GM23338 (cell line): ENCODE measurements at regions not wholly inside any gene's neighbourhood (a gene's known extent, or its start where the extent isn't known, plus 50 kb on each side); places are given as distances from the start of the nearest gene placed in this dataset.

Experiments used
- ATAC-seq: fragments of 200-7000 bp; cut with Tn5 transposase; 3 replicates; pipeline ENCODE4 v1.9.1; 2020
- DNase-seq: peaks from one replicate; pipeline ENCODE4 v3.0.0-alpha.2; 2015; ENCODE audit warnings: low spot score
- H2AFZ ChIP-seq: fragments of 200-600 bp; sonication (generic); 2 replicates; pipeline ENCODE4 v1.8.0; 2016; ENCODE audit warnings: antibody characterized with exemption, mild to moderate bottlenecking, moderate library complexity
- H3F3A ChIP-seq: fragments of 200-600 bp; sonication (generic); replicated peaks from 2 replicates; pipeline ENCODE4 v1.8.0; 2017; ENCODE audit warnings: antibody characterized with exemption, mixed run types, low read depth
- H3K27ac ChIP-seq: fragments of 200-600 bp; sonication (generic); 2 replicates; pipeline ENCODE4 v1.6.1; 2016; ENCODE audit warnings: low read depth
- H3K27me3 ChIP-seq: fragments of 200-600 bp; sonication (generic); 2 replicates; pipeline ENCODE4 v1.8.0; 2016; ENCODE audit warnings: mild to moderate bottlenecking, mixed run types, moderate library complexity; ENCODE audit not compliant: insufficient read depth
- H3K36me3 ChIP-seq: fragments of 200-600 bp; sonication (generic); 2 replicates; pipeline ENCODE4 v1.8.0; 2016; ENCODE audit warnings: mild to moderate bottlenecking; ENCODE audit not compliant: insufficient read depth
- H3K4me1 ChIP-seq: fragments of 200-600 bp; sonication (generic); 2 replicates; pipeline ENCODE4 v1.8.0; 2016; ENCODE audit warnings: mild to moderate bottlenecking, moderate library complexity; ENCODE audit not compliant: insufficient read depth
- H3K4me2 ChIP-seq: fragments of 200-600 bp; sonication (generic); 2 replicates; pipeline ENCODE4 v1.7.1; 2017; ENCODE audit warnings: mixed run types
- H3K4me3 ChIP-seq: fragments of 200-600 bp; sonication (generic); 2 replicates; pipeline ENCODE4 v1.6.1; 2016; ENCODE audit warnings: mixed run types
- H3K79me2 ChIP-seq: fragments of 200-600 bp; sonication (generic); replicated peaks from 2 replicates; pipeline ENCODE4 v1.8.0; 2017; ENCODE audit warnings: mild to moderate bottlenecking; ENCODE audit not compliant: insufficient read depth
- H3K9me2 ChIP-seq: fragments of 200-600 bp; sonication (generic); 2 replicates; pipeline ENCODE4 v1.8.0; 2017; ENCODE audit not compliant: insufficient read depth
- H4K20me1 ChIP-seq: fragments of 200-600 bp; sonication (generic); replicated peaks from 2 replicates; pipeline ENCODE4 v1.8.0; 2017; ENCODE audit warnings: mild to moderate bottlenecking; ENCODE audit not compliant: insufficient read depth
- H3K27ac Mint-ChIP-seq: 2 replicates; pipeline ENCODE4 v1.8.0; 2020; ENCODE audit warnings: inconsistent platforms, mild to moderate bottlenecking, moderate library complexity, mixed read lengths
- H3K27me3 Mint-ChIP-seq: 3 replicates; pipeline ENCODE4 v1.8.0; 2022; ENCODE audit warnings: low read depth, mild to moderate bottlenecking, moderate library complexity, mixed read lengths, inconsistent platforms; ENCODE audit not compliant: insufficient read depth, poor library complexity
- H3K36me3 Mint-ChIP-seq: 3 replicates; pipeline ENCODE4 v1.8.0; 2021; ENCODE audit warnings: low read depth, mild to moderate bottlenecking, inconsistent platforms, moderate library complexity, mixed read lengths
- H3K4me1 Mint-ChIP-seq: 3 replicates; pipeline ENCODE4 v1.8.0; 2020; ENCODE audit warnings: mild to moderate bottlenecking, inconsistent platforms, mixed read lengths
- H3K4me3 Mint-ChIP-seq: 3 replicates; pipeline ENCODE4 v1.8.0; 2021; ENCODE audit warnings: moderate library complexity, mild to moderate bottlenecking, inconsistent platforms, mixed read lengths
- H3K9me3 Mint-ChIP-seq: 3 replicates; pipeline ENCODE4 v1.8.0; 2020; ENCODE audit warnings: moderate library complexity, mild to moderate bottlenecking, inconsistent platforms, mixed read lengths
- CREB1 ChIP-seq: fragments of 250-450 bp; sonication (Bioruptor Pico); IDR thresholded peaks from 2 replicates; pipeline ENCODE4 v1.5.0; 2020; ENCODE audit warnings: low read depth, mild to moderate bottlenecking, moderate library complexity
- EZH2 ChIP-seq: fragments of 200-600 bp; sonication (generic); IDR thresholded peaks from one replicate; pipeline ENCODE4 v1.8.0; 2017; ENCODE audit warnings: antibody characterized with exemption, mild to moderate bottlenecking, low read depth; ENCODE audit not compliant: unreplicated experiment
- JUNB ChIP-seq: IDR thresholded peaks from one replicate; pipeline ENCODE4 v1.6.1; 2016; ENCODE audit warnings: antibody characterized with exemption; ENCODE audit not compliant: unreplicated experiment
- NANOG ChIP-seq: IDR thresholded peaks from 2 replicates; pipeline ENCODE4 v1.6.1; 2016; ENCODE audit warnings: antibody characterized with exemption, borderline replicate concordance
- POLR2AphosphoS5 ChIP-seq: IDR thresholded peaks from 2 replicates; pipeline ENCODE4 v1.6.1; 2016; ENCODE audit warnings: antibody characterized with exemption, low read depth
- STAT1 ChIP-seq: IDR thresholded peaks from one replicate; pipeline ENCODE4 v1.6.1; 2016; ENCODE audit warnings: antibody characterized with exemption; ENCODE audit not compliant: unreplicated experiment
- ZNF114 ChIP-seq: fragments of 250-450 bp; sonication (Bioruptor Pico); IDR thresholded peaks from 2 replicates; pipeline ENCODE4 v1.5.0; 2020; ENCODE audit warnings: mild to moderate bottlenecking, moderate library complexity
- ZNF331 ChIP-seq: fragments of 250-450 bp; sonication (Bioruptor Pico); IDR thresholded peaks from 2 replicates; pipeline ENCODE4 v1.5.0; 2020; ENCODE audit warnings: low read depth, mild to moderate bottlenecking, moderate library complexity
- TF ChIP-seq, protein P1 (sequence below): IDR thresholded peaks from one replicate; pipeline ENCODE4 v1.6.1; 2018; ENCODE audit warnings: antibody characterized with exemption; ENCODE audit not compliant: unreplicated experiment
- TF ChIP-seq, protein P2 (sequence below): IDR thresholded peaks from 2 replicates; pipeline ENCODE4 v1.6.1; 2016; ENCODE audit warnings: antibody characterized with exemption
- TF ChIP-seq, protein P3 (sequence below), 2 experiments: fragments of 200-600 bp in 1 of 2; sonication (generic) in 1 of 2; conservative IDR thresholded peaks; 2 replicates each; pipeline versions ENCODE4 v1.5.1 to v1.6.1; 2016 to 2017; ENCODE audit warnings: antibody characterized with exemption in 2 of 2, low read depth in 2 of 2, mild to moderate bottlenecking in 2 of 2, moderate library complexity in 1 of 2
- TF ChIP-seq, protein P4 (sequence below): fragments of 250-450 bp; sonication (Bioruptor Pico); IDR thresholded peaks from 2 replicates; pipeline ENCODE4 v1.5.0; 2020; ENCODE audit warnings: mild to moderate bottlenecking, moderate library complexity

DNA sequence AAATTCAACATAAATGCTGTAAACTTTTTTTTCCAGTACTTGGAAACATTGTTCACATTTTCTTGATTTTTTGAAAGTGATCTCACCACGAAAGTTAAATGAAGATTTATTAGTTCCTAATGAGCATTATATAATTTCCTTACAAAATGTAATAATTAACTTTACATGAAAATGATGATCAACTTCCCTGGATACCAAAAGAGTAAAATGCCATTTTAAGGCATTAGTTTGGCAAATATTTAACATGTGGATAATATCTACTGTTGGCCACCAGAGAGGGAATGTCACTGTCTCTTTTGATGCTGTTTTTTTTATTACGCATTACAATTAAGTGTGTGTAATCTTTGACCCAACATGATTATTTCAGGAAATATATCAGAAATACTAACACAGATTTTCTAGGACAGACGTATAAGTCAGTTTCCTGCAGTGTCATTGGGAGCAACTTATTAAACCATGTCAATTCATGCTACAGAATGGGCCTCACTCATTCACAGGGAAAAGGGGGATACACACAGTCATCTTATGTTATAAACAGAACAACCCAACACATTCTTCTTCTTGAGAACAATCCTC, 903.9 kb upstream of the ADGRL2 start (continued):
- TF ChIP-seq, protein P1, sequence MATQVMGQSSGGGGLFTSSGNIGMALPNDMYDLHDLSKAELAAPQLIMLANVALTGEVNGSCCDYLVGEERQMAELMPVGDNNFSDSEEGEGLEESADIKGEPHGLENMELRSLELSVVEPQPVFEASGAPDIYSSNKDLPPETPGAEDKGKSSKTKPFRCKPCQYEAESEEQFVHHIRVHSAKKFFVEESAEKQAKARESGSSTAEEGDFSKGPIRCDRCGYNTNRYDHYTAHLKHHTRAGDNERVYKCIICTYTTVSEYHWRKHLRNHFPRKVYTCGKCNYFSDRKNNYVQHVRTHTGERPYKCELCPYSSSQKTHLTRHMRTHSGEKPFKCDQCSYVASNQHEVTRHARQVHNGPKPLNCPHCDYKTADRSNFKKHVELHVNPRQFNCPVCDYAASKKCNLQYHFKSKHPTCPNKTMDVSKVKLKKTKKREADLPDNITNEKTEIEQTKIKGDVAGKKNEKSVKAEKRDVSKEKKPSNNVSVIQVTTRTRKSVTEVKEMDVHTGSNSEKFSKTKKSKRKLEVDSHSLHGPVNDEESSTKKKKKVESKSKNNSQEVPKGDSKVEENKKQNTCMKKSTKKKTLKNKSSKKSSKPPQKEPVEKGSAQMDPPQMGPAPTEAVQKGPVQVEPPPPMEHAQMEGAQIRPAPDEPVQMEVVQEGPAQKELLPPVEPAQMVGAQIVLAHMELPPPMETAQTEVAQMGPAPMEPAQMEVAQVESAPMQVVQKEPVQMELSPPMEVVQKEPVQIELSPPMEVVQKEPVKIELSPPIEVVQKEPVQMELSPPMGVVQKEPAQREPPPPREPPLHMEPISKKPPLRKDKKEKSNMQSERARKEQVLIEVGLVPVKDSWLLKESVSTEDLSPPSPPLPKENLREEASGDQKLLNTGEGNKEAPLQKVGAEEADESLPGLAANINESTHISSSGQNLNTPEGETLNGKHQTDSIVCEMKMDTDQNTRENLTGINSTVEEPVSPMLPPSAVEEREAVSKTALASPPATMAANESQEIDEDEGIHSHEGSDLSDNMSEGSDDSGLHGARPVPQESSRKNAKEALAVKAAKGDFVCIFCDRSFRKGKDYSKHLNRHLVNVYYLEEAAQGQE, result no peak
- TF ChIP-seq POLR2AphosphoS5 (no peak), CREB1 (no peak), ZNF114 (CRISPR knock-in tag) (no peak)

DNA sequence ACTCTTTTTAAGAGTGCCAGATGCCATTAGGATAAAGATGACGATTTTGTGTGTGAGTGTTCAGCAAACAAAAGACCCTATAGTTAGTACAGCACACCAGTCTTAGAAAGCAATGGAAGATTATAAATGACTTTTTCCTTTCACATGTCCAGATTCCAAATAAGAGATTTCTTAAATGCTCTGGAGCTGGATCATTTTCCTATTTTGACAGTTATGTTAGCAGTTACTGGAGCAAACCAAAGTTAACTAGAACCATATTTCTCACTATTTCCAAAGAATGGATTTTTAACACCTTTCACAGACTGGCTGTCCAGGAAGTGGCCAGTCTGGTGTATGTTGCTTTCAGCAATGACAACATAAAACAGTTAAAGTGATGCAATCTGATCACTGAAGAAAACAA, 905.8 kb upstream of the ADGRL2 start:
- no peak overlapping the region for H3K27ac ChIP-seq
- 0 out of 2 replicates have a peak overlapping the region, but pooled peaks have one; percentile 29 for H2AFZ ChIP-seq
- no peaks in the 10 kb centered on the region; the same call in 2 of the 3 replicates for H3K9me3 Mint-ChIP-seq
- H3K36me3 Mint-ChIP-seq, result no peaks in the 10 kb centered on the region
- H3K4me2 ChIP-seq, result no peak overlapping the region
- H3K36me3 ChIP-seq, result no peaks in the 10 kb centered on the region
- H3F3A ChIP-seq, result no peaks in the 10 kb centered on the region
- H3K4me1 Mint-ChIP-seq, result peaks cover 23% of the 10 kb centered on the region
- ATAC-seq (no peak), DNase-seq (no peak)
- peaks cover 10% of the 10 kb centered on the region; the same call in 1 of the 2 replicates for H3K4me1 ChIP-seq
- no peaks in the 10 kb centered on the region for H3K9me2 ChIP-seq
- no peak overlapping the region for H3K4me3 ChIP-seq
- TF ChIP-seq EZH2 (no peak), STAT1 (no peak), NANOG (no peak), JUNB (no peak), ZNF114 (CRISPR knock-in tag) (no peak), ZNF331 (CRISPR knock-in tag) (no peak), CREB1 (no peak), POLR2AphosphoS5 (no peak)
- TF ChIP-seq, protein P2, sequence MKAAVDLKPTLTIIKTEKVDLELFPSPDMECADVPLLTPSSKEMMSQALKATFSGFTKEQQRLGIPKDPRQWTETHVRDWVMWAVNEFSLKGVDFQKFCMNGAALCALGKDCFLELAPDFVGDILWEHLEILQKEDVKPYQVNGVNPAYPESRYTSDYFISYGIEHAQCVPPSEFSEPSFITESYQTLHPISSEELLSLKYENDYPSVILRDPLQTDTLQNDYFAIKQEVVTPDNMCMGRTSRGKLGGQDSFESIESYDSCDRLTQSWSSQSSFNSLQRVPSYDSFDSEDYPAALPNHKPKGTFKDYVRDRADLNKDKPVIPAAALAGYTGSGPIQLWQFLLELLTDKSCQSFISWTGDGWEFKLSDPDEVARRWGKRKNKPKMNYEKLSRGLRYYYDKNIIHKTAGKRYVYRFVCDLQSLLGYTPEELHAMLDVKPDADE, result no peak
- TF ChIP-seq, protein P3, sequence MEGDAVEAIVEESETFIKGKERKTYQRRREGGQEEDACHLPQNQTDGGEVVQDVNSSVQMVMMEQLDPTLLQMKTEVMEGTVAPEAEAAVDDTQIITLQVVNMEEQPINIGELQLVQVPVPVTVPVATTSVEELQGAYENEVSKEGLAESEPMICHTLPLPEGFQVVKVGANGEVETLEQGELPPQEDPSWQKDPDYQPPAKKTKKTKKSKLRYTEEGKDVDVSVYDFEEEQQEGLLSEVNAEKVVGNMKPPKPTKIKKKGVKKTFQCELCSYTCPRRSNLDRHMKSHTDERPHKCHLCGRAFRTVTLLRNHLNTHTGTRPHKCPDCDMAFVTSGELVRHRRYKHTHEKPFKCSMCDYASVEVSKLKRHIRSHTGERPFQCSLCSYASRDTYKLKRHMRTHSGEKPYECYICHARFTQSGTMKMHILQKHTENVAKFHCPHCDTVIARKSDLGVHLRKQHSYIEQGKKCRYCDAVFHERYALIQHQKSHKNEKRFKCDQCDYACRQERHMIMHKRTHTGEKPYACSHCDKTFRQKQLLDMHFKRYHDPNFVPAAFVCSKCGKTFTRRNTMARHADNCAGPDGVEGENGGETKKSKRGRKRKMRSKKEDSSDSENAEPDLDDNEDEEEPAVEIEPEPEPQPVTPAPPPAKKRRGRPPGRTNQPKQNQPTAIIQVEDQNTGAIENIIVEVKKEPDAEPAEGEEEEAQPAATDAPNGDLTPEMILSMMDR (conservative IDR thresholded peaks at IDR 0.05; ENCODE audit: low read depth in 2 of 2), result no peak
- TF ChIP-seq, protein P4, sequence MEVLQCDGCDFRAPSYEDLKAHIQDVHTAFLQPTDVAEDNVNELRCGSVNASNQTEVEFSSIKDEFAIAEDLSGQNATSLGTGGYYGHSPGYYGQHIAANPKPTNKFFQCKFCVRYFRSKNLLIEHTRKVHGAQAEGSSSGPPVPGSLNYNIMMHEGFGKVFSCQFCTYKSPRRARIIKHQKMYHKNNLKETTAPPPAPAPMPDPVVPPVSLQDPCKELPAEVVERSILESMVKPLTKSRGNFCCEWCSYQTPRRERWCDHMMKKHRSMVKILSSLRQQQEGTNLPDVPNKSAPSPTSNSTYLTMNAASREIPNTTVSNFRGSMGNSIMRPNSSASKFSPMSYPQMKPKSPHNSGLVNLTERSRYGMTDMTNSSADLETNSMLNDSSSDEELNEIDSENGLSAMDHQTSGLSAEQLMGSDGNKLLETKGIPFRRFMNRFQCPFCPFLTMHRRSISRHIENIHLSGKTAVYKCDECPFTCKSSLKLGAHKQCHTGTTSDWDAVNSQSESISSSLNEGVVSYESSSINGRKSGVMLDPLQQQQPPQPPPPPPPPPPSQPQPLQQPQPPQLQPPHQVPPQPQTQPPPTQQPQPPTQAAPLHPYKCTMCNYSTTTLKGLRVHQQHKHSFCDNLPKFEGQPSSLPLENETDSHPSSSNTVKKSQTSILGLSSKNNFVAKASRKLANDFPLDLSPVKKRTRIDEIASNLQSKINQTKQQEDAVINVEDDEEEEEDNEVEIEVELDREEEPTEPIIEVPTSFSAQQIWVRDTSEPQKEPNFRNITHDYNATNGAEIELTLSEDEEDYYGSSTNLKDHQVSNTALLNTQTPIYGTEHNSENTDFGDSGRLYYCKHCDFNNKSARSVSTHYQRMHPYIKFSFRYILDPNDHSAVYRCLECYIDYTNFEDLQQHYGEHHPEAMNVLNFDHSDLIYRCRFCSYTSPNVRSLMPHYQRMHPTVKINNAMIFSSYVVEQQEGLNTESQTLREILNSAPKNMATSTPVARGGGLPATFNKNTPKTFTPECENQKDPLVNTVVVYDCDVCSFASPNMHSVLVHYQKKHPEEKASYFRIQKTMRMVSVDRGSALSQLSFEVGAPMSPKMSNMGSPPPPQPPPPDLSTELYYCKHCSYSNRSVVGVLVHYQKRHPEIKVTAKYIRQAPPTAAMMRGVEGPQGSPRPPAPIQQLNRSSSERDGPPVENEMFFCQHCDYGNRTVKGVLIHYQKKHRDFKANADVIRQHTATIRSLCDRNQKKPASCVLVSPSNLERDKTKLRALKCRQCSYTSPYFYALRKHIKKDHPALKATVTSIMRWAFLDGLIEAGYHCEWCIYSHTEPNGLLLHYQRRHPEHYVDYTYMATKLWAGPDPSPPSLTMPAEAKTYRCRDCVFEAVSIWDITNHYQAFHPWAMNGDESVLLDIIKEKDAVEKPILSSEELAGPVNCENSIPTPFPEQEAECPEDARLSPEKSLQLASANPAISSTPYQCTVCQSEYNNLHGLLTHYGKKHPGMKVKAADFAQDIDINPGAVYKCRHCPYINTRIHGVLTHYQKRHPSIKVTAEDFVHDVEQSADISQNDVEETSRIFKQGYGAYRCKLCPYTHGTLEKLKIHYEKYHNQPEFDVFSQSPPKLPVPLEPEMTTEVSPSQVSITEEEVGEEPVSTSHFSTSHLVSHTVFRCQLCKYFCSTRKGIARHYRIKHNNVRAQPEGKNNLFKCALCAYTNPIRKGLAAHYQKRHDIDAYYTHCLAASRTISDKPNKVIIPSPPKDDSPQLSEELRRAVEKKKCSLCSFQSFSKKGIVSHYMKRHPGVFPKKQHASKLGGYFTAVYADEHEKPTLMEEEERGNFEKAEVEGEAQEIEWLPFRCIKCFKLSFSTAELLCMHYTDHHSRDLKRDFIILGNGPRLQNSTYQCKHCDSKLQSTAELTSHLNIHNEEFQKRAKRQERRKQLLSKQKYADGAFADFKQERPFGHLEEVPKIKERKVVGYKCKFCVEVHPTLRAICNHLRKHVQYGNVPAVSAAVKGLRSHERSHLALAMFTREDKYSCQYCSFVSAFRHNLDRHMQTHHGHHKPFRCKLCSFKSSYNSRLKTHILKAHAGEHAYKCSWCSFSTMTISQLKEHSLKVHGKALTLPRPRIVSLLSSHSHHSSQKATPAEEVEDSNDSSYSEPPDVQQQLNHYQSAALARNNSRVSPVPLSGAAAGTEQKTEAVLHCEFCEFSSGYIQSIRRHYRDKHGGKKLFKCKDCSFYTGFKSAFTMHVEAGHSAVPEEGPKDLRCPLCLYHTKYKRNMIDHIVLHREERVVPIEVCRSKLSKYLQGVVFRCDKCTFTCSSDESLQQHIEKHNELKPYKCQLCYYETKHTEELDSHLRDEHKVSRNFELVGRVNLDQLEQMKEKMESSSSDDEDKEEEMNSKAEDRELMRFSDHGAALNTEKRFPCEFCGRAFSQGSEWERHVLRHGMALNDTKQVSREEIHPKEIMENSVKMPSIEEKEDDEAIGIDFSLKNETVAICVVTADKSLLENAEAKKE, result no peak
- no peaks in the 10 kb centered on the region for H3K79me2 ChIP-seq
- H3K27me3 Mint-ChIP-seq, result peaks cover 2% of the 10 kb centered on the region
- H3K27ac Mint-ChIP-seq, result no peak overlapping the region; the same call in 1 of the 2 replicates
- no peaks in the 10 kb centered on the region for H4K20me1 ChIP-seq
- H3K27me3 ChIP-seq, result no peaks in the 10 kb centered on the region
- no peak overlapping the region for H3K4me3 Mint-ChIP-seq
